IPS DF 4.7 (cell line): ENCODE measurements at regions not wholly inside any gene's neighbourhood (a gene's known extent, or its start where the extent isn't known, plus 50 kb on each side); places are given as distances from the start of the nearest gene placed in this dataset.
A peak's percentile ranks its signal among the peaks of the same experiment; 100 is the strongest.

Experiments
- DNase-seq: peaks from one replicate; pipeline ENCODE4 v3.0.0-alpha.2; 2013; ENCODE audit warnings: low spot score; ENCODE audit errors: extremely low read depth

- DNase-seq: no peak
Measured at GRCh38 chr14:42441615-42442014, 834.9 kb downstream of the LRFN5 start.

GRCh38 chr14:42437809-42438208, 831.1 kb downstream of the LRFN5 start:
- DNase-seq: no peak

DNA sequence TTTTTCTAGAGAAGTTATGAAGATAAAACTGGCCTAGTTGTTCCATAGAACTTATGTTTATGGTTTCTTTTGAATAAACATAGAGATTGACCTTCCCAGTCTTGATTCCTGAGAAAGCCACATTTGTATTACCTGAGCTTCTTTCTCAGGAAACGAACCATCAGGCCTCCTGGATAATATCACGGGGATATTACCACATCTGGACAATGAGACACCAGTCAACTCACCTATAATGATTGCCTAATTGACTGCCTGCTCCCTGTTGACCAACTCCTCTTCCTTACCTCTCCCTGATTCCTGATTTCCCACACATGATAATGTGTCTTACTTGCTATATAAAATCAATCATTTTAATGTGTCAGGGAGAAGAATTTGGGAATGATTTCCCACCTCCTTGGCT, 822.7 kb downstream of the LRFN5 start:
- no peak for DNase-seq

DNA sequence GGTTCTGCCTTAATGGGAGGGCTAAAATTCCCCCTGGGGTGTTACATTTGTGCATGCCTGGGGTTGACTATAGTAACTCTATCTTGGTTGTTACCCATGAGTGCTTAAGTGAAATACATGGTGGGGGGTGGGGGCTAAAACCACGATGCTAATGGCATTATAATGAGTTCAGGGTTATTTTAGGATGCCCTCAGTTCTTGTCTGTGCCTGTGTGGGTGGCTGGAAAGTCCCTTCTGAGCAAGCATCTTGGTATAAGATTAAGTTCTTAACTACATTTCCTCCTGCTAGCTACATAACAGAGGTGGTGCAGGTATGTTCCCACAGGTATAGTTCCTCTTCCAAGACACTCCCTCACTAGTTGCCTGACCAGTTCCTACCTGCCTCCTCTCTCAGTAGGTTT, 822.3 kb downstream of the LRFN5 start:
- no peak for DNase-seq

DNA sequence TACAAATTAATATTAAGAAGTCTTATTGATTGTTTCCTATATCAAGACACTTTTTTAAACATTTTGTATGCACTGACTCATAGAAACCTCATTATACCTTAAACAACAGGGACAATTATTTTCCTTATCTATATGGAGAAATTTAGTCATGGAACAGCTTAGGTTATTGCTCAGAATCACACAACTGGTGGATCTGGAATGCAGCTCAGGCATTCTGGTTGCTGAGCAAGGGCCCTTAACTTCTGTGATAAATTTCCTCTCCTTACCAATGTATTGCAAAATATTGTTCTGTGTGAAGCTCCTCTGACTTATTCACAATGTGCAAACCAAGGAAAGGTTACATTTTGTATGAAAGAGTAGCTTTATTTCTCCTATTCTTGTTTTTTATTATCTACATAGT, 817.8 kb downstream of the LRFN5 start:
- no peak for DNase-seq

GRCh38 chr14:42421377-42422078, 814.9 kb downstream of the LRFN5 start:
- no peak for DNase-seq

GRCh38 chr14:42420071-42420470, 813.4 kb downstream of the LRFN5 start:
- no peak for DNase-seq

DNA sequence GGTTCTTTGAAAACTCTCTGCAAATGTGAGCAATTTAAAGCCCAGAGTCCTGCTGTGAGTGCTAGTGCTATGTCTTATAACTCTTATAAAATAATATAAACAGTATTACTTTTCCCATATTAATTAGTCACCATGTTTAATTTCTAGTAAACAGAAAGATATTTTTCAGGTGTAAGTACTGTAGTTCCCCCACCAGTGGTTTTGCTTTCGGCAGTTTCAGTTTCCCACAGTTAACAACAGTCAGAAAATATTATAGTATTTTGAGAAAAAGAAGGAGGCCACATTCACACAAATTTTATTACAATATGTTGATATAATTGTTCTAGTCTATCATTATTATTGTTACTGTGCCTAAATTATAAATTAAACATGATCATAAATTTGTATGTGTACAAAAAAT, 800.5 kb downstream of the LRFN5 start:
- DNase-seq: no peak

- DNase-seq: no peak
Measured at GRCh38 chr14:42391146-42391834, 784.6 kb downstream of the LRFN5 start.

DNA sequence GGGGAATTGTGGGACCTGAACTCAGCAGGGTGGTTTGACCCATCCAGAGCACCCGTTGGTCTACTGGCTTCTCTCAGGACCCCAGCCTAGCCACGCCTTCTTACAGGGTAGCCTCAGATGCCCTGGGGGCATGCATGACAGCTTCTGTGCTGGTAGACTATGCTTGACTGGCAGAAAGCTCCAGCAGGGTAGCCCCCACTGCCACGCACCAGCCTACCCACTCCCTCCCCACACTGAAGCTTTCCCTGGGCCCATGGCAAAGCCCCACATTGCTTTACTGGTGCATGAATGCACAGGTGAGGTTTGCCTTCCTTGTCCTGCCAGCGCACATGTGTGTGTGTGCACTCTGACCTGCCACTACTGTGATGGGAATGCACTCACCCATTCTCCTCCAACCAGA, 772.2 kb downstream of the LRFN5 start:
- DNase-seq: no peak

DNA sequence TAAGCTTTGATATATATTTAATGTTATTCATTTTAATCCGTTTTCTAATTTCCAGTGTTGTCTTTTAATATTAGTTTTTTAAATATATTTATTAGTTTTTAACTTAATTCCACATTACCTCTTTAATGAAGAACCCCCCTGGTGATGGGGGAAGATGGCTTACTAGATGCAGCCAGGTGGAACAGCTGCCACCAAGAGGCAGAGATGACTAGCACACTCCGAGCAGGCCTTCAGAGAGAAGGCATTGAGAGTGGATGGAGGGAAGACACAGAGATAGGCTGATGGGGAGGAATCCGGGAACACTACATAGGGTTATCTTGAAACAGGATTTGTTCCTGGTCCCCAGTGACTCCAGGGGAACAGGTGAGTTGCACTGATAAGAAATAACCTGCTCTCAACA, 771.6 kb downstream of the LRFN5 start:
- peak; percentile 7 for DNase-seq

DNA sequence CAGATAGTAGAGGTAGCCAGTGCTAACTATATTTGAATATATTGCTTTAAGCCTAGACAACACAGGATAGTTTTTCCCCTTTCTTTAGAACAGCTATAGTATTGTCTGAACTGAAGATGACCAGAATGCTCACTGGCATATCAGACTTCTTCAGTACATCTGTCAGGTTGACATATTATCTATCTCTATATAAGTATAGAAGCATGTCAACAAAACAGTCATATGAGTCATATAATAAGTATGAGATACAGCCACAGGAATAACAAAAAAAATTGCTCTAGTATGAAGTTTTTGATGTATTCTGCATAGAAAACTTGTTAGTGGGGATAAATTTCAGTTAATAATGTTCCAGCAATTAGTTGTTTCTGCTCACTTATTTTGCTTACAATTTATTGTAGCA, 767.7 kb downstream of the LRFN5 start:
- no peak for DNase-seq

DNA sequence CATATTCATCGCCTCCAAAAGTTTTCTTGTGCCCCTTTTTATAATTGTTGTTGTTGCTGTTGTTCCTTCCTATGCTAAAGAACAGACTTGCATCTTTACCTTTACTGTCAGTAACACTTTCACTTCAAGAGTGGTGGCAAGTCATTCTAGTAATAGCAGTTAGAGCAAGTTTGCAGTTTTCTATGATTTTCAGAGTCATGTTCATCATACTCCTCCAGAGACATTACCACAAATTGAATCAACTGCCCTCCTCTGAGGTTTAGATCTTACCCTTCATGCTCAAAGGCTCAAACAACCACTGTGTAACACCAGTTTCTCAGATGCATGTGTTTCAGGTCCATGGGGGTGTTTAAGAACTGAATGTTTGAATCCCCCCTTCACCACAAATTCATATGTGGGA, 763.4 kb downstream of the LRFN5 start:
- DNase-seq: no peak

DNA sequence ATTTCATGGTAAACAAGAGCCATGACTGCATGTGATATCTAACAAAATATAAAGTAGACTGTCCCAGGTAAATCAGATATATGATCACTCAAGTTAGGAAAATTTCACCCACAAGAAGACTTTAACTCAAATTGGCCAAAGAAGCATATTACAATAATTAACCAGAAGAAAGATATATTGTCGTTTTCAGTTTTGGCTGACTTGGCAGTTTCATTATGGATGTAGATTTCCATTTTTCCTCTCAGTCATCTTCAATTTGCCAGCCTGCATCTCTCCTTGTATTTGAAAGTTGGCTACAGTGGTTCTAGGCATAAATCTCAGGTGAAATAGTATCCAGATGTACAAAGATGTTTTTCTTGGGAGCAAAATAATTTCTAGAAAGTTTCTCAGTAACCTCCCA, 761.6 kb downstream of the LRFN5 start:
- DNase-seq: no peak

DNA sequence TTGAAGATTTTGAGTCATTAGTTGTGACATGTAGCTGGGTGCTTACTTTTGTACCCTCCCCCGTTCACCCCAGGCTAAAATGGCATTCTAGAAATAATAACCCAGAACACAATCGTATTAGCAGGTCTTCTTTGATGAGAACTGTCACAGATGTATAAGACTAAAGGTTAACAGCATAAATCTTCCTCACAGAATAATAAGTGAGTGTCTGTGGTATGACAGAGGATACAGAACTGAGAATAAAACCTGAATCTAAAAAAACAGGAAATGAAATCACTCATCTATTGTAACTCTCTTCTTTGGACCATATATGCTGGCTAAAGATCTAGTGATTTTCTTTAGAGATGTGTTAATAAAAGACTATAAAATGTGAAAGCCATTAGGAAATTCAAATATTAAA, 746.6 kb downstream of the LRFN5 start:
- no peak for DNase-seq

DNA sequence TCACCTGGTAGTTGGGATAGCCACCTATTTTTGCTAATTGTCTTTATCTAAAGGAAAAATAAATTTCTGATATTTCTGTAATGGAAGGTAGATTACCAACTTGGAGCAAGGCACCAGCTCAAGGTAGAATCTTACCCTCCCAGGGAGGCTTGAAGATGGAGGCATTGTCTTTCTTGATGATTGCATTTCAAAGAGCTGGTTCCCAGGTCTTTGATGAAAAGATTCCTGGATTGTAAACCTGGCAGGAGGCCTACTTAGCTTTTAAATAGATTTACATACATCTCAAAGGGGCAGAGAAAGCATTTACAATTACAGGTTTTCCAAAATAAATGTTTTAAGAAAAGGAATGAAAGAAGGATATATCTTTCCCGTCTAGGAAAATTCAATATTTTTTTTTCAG, 729.2 kb downstream of the LRFN5 start:
- DNase-seq: peak; percentile 83

DNA sequence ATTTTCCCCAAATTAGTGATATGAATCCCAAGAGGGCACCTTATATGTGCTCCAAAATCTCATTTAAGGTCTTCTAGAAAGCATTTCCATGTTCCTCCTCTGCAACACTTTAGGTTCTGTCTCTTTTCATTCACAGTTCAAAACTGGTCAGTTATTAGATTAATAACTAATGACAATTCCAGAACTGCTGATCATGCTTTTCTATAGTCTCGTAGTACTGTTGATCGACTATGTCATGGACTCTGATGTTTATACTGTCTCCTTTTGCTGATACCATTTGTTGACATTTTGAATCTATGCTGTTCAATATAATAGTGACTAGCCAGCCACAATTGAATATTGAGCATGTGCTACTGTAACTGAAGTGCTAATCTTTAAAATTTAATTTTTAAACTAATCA, 728.3 kb downstream of the LRFN5 start:
- no peak for DNase-seq

DNA sequence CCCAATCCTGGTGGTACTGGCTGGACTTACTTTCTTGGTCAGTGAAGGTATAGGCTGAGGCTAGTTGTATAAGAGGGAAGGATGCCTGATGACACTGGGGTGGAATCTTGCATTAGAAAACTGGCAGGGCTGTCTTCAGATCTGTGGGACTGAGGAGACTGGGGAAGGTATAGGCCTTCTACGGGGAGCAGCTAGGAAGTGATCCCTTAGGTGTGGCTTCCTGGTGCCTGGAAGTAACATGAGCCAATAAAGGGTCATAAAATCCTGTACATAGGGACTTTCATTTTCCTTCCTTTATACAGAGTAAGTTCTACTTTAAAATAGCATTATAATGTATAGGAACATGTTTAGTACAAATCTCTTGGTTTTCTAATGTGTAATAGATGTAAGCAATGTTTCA, 716.8 kb downstream of the LRFN5 start:
- no peak for DNase-seq

GRCh38 chr14:42322531-42323284, 716.0 kb downstream of the LRFN5 start:
- DNase-seq: no peak

DNA sequence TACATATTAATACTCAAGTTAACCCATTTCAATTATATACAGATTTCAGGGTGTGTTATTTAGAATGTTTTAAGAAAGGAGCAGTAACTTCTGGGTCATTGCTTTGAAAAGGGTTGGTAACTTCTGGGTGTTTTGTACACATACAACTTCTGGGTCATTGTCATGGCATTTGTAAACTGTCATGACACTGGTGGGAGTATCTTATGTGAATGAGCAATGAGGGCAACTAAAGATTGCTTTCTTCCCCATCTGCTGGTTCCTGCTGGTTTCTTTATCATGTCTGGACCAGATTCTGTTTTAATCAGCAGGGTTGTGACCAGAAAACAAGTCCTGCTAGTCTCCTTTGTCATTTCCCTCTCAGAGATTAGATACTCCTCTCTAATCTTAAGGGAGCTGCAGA, 713.3 kb downstream of the LRFN5 start:
- no peak for DNase-seq

DNA sequence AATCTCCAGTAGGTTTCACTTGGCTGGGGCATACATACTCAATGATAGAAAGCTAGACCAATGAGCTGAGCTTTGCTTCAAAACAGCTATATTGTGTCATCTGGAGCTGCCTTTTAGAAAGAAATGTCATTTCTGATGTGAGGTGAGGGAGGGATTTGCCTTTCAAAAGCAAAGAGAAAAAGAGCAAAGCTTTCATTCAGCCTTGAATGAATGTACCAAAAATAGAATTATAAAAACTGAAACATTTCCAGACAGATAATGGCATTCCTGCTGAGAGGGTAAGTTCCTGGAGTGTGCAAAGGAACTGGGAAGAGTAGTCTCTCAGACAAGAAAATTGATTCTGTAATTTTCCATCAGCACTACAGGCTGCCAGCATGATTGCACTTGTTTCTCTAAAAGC, 710.0 kb downstream of the LRFN5 start:
- DNase-seq: no peak

DNA sequence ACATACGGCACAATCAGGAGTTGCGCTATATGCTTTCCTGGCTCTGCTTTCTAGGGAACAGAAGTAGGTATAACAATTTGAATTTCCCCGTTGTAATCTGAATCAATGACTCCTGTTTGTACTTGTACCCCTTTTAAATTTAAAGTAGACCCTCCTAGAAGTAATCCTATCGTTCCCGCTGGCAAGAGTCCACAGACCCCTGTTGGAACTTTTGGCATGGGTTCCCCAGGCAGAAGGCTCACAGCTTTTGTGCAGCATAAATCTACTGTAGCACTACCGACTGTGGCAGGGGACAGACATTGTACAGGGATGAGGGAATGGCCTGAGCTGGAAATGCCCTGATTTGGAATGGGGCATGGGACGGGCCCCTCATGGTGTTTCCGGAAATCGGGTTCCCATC, 705.2 kb downstream of the LRFN5 start:
- no peak for DNase-seq
